Natural killer cell (primary cell): ENCODE measurements at regions not wholly inside any gene's neighbourhood (a gene's known extent, or its start where the extent isn't known, plus 50 kb on each side); places are given as distances from the start of the nearest gene placed in this dataset.
"Not testable (repeated sequence)": the region's sequence is repeated elsewhere in the genome, so short reads cannot be mapped to it uniquely, and the experiment has no call there.

Source experiments
- ATAC-seq, 3 donors: fragments of 150-1000 bp in 2 of 3; fragments of 200-7000 bp in 1 of 3; cut with Tn5 transposase; 1 replicate in 1 of 3; 2 replicates in 2 of 3; pipeline ENCODE4 v1.10.0; 2021; ENCODE audit warnings: mild to moderate bottlenecking in 2 of 3, moderate library complexity in 2 of 3
- DNase-seq, 2 donors: peaks; one replicate each; pipeline versions ENCODE4 v3.0.0 to v3.0.0-alpha.2; 2013 to 2021; ENCODE audit warnings: mixed read lengths in 1 of 2
- H3K27ac ChIP-seq: one replicate; pipeline ENCODE4 v1.5.1; 2013; ENCODE audit warnings: mild to moderate bottlenecking, low read length
- H3K27me3 ChIP-seq: one replicate; pipeline ENCODE4 v1.6.1; 2013; ENCODE audit warnings: low read length; ENCODE audit not compliant: control insufficient read depth, insufficient read depth
- H3K36me3 ChIP-seq: one replicate; pipeline ENCODE4 v1.6.1; 2013; ENCODE audit warnings: low read length; ENCODE audit not compliant: control insufficient read depth, insufficient read depth
- H3K4me1 ChIP-seq: one replicate; pipeline ENCODE4 v1.6.1; 2013; ENCODE audit warnings: low read length; ENCODE audit not compliant: control insufficient read depth, insufficient read depth
- H3K4me3 ChIP-seq: one replicate; pipeline ENCODE4 v1.5.1; 2013; ENCODE audit warnings: low read length
- H3K9me3 ChIP-seq: one replicate; pipeline ENCODE4 v1.6.1; 2013; ENCODE audit warnings: low read length; ENCODE audit not compliant: control insufficient read depth, insufficient read depth
- H3K27ac Mint-ChIP-seq, 2 donors: one replicate each; pipeline ENCODE4 v1.8.0; 2022; ENCODE audit warnings: mild to moderate bottlenecking in 2 of 2, mixed read lengths in 2 of 2, moderate library complexity in 1 of 2
- H3K27me3 Mint-ChIP-seq, 2 donors: one replicate each; pipeline ENCODE4 v1.8.0; 2022; ENCODE audit warnings: low read depth in 2 of 2, mixed read lengths in 2 of 2
- H3K36me3 Mint-ChIP-seq: one replicate; pipeline ENCODE4 v1.8.0; 2022; ENCODE audit warnings: mixed read lengths
- H3K4me1 Mint-ChIP-seq, 2 donors: one replicate each; pipeline ENCODE4 v1.8.0; 2022; ENCODE audit warnings: mixed read lengths in 2 of 2
- H3K4me3 Mint-ChIP-seq: one replicate; pipeline ENCODE4 v1.8.0; 2022; ENCODE audit warnings: mild to moderate bottlenecking, moderate library complexity, mixed read lengths
- H3K9me3 Mint-ChIP-seq, 2 donors: one replicate each; pipeline ENCODE4 v1.8.0; 2022; ENCODE audit warnings: mixed read lengths in 2 of 2
- CTCF ChIP-seq: fragments of 200-600 bp; IDR thresholded peaks from one replicate; pipeline ENCODE4 v1.8.0; 2022; ENCODE audit warnings: antibody characterized with exemption
- WGBS: methylation state at CpG from one replicate; pipeline ENCODE4 v1.1.7; 2013; ENCODE audit warnings: missing lambda C conversion rate; ENCODE audit not compliant: insufficient coverage; 5-methylcytosine and 5-hydroxymethylcytosine counted together
- intact Hi-C: fragments of 100-400 bp; cut with micrococcal nuclease; formaldehyde crosslinking; loops from one replicate; pipeline ENCODE4 v1.14.2; 2022

DNA sequence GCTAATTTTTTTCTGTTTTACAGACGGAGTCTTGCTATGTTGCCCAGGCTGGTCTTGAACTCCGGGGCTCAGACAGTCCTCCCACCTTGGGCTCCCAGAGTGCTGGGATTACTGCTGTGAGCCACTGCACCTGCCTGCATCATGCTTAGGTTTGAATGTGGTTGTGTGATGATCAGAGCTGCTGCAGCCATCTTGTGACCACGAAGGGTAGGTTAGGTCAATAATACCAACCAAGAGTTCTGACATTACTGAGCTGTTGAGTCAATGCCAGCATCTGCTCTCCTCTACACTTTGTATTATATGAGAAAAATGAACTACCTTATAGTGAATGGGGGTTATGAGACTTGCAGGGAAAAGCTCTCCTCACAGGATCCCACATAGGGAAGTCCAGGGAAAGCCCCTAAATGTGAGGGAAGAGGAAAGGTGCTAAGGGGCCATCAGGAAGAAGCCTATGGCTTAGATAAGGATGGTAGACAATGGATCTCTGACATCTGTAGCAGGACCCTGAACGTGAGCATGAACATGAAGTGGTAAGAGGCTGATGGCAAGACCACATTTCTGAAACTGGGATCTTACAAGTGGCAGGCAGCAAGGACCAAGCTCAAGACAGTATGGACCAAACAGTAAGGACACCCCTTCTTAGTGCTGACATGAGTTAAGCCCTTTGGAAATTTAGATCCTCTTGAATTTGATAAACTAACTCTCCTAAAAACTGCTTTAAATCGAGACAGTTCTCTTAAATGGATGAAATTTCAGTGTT lies 75.7 kb upstream of the ZNF169 start:
- DNase-seq (no peak), ATAC-seq (no peak)
- intact Hi-C loops = no loop called here
- no peaks in the 10 kb centered on the region for H3K27me3 Mint-ChIP-seq
- no peaks in the 10 kb centered on the region for H3K9me3 Mint-ChIP-seq
- peak overlapping the region; percentile 33 to 53 for H3K27ac Mint-ChIP-seq
- Histone ChIP-seq H3K9me3 (no peaks in the 10 kb centered on the region), H3K27me3 (no peaks in the 10 kb centered on the region), H3K4me3 (no peak overlapping the region), H3K27ac (no peak overlapping the region), H3K36me3 (no peaks in the 10 kb centered on the region), H3K4me1 (no peaks in the 10 kb centered on the region)
- WGBS = 96% methylated on average over 5 of the region's 5 CpGs
- peaks cover 39 to 51% of the 10 kb centered on the region in 2 donors for H3K4me1 Mint-ChIP-seq
- no peaks in the 10 kb centered on the region for H3K36me3 Mint-ChIP-seq
- no peak for TF ChIP-seq CTCF
- no peak overlapping the region for H3K4me3 Mint-ChIP-seq

GRCh38 chr9:94188246-94188645 lies 70.9 kb upstream of the ZNF169 start:
- Histone ChIP-seq H3K4me3 (no peak overlapping the region), H3K27me3 (no peaks in the 10 kb centered on the region), H3K27ac (no peak overlapping the region), H3K9me3 (no peaks in the 10 kb centered on the region), H3K4me1 (no peaks in the 10 kb centered on the region), H3K36me3 (no peaks in the 10 kb centered on the region)
- H3K27me3 Mint-ChIP-seq = no peaks in the 10 kb centered on the region
- intact Hi-C loops = no loop called here
- no peak overlapping the region for H3K4me3 Mint-ChIP-seq
- DNase-seq (no peak), ATAC-seq (no peak)
- no peak for TF ChIP-seq CTCF
- H3K4me1 Mint-ChIP-seq = peaks cover 14 to 20% of the 10 kb centered on the region in 2 donors
- no peak overlapping the region for H3K27ac Mint-ChIP-seq
- peaks cover 5% of the 10 kb centered on the region for H3K36me3 Mint-ChIP-seq
- H3K9me3 Mint-ChIP-seq = peaks cover 0 to 2% of the 10 kb centered on the region in 2 donors

DNA sequence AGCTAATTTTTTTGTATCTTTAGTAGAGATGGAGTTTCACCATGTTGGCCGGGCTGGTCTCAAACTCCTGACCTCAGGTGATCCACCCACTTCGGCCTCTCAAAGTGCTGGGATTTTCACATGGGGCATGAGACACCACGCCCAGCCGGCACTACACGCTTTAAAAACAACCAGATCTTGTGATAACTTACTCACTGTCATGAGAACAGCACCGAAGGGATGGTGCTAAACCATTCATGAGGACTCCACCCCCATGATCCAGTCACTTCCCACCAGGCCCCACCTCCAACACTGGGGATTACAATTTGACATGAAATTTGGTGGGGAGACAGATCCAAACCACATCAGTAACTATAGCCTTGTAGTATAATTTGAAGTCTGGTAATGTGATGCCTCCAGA lies 67.4 kb upstream of the ZNF169 start:
- H3K27ac Mint-ChIP-seq, H3K4me3 Mint-ChIP-seq, H3K9me3 ChIP-seq, ATAC-seq, H3K36me3 ChIP-seq, H3K4me1 ChIP-seq, H3K27ac ChIP-seq, DNase-seq, H3K9me3 Mint-ChIP-seq, intact Hi-C loops, H3K4me3 ChIP-seq, H3K27me3 ChIP-seq, H3K27me3 Mint-ChIP-seq: not testable (repeated sequence)
- WGBS = 100% methylated on average over 6 of the region's 6 CpGs
- H3K36me3 Mint-ChIP-seq = peaks cover 26% of the 10 kb centered on the region
- peaks cover 5 to 10% of the 10 kb centered on the region in 2 donors for H3K4me1 Mint-ChIP-seq

- Histone ChIP-seq H3K27me3 (no peaks in the 10 kb centered on the region), H3K27ac (no peak overlapping the region), H3K4me1 (no peaks in the 10 kb centered on the region), H3K36me3 (no peaks in the 10 kb centered on the region), H3K9me3 (peaks cover 2% of the 10 kb centered on the region), H3K4me3 (no peak overlapping the region)
- no peak for TF ChIP-seq CTCF
- Mint-ChIP-seq H3K27ac (no peak overlapping the region), H3K9me3 (peaks cover 3% of the 10 kb centered on the region in 2 donors), H3K27me3 (no peaks in the 10 kb centered on the region), H3K4me3 (no peak overlapping the region), H3K36me3 (peaks cover 24% of the 10 kb centered on the region), H3K4me1 (no peaks in the 10 kb centered on the region)
- no peak for DNase-seq
- 95% methylated on average over 3 of the region's 3 CpGs for WGBS
- intact Hi-C loops = no loop called here
- no peak for ATAC-seq
Observed at GRCh38 chr9:94198414-94198813, 60.7 kb upstream of the ZNF169 start.
